ENCODE measurements at regions not wholly inside any gene's neighbourhood (a gene's known extent, or its start where the extent isn't known, plus 50 kb on each side); places are given as distances from the start of the nearest gene placed in this dataset.
"Not testable (repeated sequence)": the region's sequence is repeated elsewhere in the genome, so short reads cannot be mapped to it uniquely, and the experiment has no call there.

- DNase-seq: not testable (repeated sequence)
Observed at GRCh38 chr15:53923741-53924140, 54.5 kb upstream of the UNC13C start.

GRCh38 chr15:53918180-53919079 is 59.8 kb upstream of the UNC13C start:
- no peak for DNase-seq

DNA sequence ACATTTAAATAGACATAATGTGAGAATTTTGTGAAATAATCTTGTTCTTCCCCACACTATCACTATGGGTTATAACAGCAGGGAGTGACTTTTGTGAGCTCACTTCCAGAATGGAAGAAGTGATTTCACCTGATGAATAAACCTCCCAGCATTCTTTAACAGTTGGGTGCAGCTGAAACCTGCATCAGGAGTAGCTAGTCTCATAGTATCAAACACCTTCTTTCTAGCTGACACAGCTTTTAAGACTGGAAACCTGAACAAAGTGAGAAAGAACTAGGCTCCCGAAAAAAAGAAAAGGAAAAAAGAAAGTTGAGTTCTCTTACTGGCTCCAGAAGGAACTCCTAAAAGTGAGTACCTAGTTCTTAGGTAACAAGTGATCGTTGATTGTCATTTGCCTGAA is 61.1 kb upstream of the UNC13C start:
- DNase-seq: no peak

- no peak for DNase-seq
Observed at GRCh38 chr15:53911431-53911830, 66.8 kb upstream of the UNC13C start.

DNA sequence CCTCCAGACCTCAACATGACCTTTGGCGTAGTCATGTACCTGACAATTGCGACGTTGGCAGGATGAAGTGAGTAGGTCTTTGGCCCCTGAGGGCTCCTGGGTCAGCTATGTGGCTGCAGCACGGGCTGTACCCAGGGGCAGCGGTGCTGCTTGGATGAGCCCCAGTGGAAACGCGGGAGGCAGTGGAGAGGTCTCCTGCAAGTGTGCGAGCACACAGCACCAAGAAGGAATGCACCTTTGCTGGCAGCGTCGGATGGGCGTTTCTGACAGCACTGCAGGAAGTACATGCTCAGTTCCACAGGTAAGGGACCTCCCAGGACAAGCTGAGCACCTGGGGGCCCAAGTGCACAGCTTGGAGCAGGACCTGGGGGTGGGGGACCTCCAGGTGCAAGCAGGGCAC is 67.4 kb upstream of the UNC13C start:
- DNase-seq: no peak

DNA sequence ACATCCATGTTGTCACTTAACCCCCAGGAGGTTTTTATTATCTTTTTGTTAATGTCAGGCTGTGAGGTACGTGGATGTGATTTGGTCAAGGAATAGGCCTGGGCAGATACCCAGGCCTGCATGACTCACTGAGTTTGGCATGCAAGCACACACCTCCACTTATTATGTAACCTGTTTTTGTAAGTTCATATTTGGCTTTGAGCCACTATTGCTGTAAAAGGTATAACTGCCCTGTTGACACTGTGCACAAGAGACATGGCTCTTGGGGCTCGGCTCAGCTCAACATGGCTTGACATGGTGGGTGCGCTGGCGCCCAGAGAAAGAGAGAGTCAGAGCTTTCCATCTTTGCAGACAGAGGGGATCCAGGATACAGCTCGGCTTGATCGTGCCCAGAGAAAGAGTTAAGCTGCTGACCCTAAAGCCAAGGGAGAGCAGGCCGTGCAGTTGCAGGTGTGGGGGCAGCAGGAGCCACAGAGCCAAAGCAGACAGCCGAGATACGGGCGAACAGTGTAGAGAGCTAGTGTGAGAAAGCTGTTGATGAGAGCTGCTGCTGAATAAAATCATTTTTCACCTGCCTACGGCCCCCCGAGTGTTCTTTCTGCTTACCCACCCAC is 67.9 kb upstream of the UNC13C start:
- no peak for DNase-seq

DNA sequence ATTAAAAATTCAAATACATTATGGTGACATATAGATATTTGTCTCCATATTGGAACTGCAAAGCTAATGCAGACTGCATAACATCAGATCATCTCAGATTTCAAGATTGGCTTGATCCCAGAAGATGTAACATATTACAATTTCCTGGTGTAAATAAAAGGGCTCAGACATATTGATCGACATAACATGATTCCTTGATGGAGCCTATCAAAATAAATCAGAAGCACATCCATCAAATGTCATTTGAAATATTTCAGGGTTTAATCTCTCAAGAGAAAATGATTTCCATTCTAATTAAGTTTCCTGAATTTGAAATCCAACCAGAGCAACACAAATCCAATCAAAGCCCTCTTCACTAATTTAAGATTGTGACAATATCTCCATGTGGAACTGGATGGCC is 75.1 kb upstream of the UNC13C start:
- DNase-seq: no peak

GRCh38 chr15:53893468-53893867 is 84.8 kb upstream of the UNC13C start:
- not testable (repeated sequence) for DNase-seq

- not testable (repeated sequence) for DNase-seq
Observed at GRCh38 chr15:53891862-53892261, 86.4 kb upstream of the UNC13C start.

DNA sequence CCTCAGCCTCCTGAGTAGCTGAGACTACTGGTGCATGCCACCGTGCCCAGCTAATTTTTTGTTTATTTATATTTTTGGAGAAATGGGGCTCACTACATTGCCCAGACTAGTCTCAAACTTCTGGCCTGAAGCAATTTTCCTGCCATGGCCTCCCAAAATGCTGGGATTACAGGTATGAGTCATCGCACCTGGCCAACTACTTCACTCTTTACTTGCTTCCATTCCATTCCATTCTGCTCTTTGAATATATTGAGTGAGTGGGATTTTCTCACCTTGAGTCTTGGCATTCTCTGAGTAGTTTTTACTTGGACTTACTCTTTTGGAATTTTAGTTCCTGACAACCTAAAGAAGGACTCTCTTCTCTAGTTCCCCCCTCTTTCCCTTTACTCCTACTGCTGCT is 93.8 kb upstream of the UNC13C start:
- DNase-seq: no peak

- DNase-seq: no peak
Observed at GRCh38 chr15:53882311-53882710, 95.9 kb upstream of the UNC13C start.

GRCh38 chr15:53880357-53880756 is 97.9 kb upstream of the UNC13C start:
- no peak for DNase-seq

DNA sequence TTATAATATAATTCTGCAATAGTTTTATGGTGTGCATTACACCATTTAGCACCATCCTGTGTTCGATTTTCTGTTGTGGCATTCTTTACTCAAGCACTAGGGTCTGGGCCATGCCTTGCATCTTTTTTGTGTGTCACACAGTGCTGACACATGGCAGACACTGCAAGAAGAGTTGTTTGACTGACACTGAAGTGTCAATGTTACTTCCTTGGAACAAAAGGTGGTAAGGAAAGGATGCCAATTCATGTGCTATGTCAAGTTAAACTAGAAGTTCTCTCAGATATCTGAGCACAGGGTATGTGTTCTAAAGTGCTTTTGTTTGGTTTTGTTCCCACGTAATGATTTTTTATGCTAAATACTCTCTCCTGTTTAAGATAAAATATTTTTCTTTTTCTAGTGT is 102.5 kb upstream of the UNC13C start:
- no peak for DNase-seq

- no peak for DNase-seq
Observed at GRCh38 chr15:53875139-53875538, 103.1 kb upstream of the UNC13C start.

DNA sequence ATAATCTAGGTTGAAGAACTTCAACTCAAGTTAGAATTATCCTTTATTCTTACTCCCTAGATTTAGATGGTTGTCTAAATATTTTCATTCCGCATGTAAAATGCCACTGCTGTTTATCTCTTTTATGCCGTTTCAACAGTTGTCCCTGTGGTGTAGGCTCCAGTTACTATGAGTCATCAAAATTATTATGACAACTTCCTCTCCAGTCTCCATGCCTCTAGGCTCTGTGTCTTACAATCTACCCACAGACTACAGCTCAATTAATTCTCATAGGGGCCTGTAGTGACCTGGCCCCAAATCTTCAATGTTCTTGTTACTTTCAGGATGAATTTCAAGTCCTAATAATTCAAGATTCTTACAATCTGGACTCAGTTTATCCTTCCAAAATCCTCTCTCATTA is 105.8 kb upstream of the UNC13C start:
- no peak for DNase-seq

DNA sequence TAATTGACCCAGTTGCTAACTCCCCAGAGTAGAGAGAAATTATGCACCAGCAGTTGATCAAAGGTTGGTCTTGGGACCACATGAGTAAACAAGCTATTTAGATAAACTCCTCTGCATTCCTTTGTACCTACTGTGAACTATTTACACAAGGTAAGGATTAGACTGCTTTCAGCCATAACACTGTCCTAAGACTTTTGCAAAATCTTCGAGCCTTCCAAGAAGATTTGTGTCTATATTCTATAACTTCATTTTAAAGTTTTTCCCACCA is 108.5 kb upstream of the UNC13C start:
- DNase-seq: no peak

GRCh38 chr15:53869044-53869805 is 109.0 kb upstream of the UNC13C start:
- DNase-seq: no peak

DNA sequence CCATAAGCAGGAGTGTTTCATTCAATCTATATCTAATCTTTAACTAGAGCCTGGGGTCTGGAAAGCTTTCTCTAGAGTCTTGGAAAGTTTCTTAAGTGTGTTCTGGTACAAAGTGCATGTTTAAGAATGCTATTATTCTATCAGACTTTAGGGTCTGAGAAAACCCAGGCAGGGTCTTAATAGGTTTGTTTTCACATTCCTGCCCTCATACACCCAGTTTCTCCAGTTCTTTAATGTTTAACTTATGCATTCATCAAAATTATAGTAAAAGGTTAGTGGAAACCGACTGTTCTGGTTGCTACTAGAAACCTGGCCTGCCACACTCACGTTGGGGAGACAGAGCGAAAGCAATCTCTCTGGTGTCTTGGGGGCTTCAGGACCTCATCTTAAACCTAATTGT is 102.9 kb upstream of the WDR72 start:
- DNase-seq: no peak

- no peak for DNase-seq
Observed at GRCh38 chr15:53861792-53862191, 102.3 kb upstream of the WDR72 start.

GRCh38 chr15:53851110-53851848 is 91.8 kb upstream of the WDR72 start:
- DNase-seq: no peak

GRCh38 chr15:53847745-53848144 is 88.3 kb upstream of the WDR72 start:
- no peak for DNase-seq

DNA sequence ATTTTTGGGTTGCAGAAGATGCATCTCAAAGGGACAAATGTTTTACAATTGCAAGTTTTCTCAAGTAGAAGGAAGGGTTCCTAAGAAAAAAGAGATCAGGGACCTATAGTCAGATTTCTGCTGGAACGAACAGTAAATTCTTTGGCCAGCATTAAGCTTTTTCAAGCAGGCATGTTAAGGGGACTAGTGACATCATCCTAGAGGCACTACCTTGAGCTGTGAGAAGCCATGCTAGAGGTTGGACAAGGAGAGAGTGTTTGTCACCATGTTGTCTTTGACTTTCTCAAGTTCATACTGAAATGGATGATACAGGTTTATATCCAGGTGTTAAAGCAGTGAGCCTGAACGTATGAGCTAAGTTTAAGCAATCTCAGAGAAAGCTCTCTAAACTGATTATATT is 85.2 kb upstream of the WDR72 start:
- no peak for DNase-seq

- no peak for DNase-seq
Observed at GRCh38 chr15:53843869-53844569, 84.6 kb upstream of the WDR72 start.
